Gastrocnemius medialis (tissue), 4 donors: ENCODE measurements at regions not wholly inside any gene's neighbourhood (a gene's known extent, or its start where the extent isn't known, plus 50 kb on each side); places are given as distances from the start of the nearest gene placed in this dataset.

Source experiments
- CTCF ChIP-seq, 5 experiments: fragments of 450-650 bp in 3 of 5; fragments of 200-600 bp in 2 of 5; sonication (generic) in 2 of 5; IDR thresholded peaks in 4 of 5; conservative IDR thresholded peaks in 1 of 5; 1 replicate in 4 of 5; 2 replicates in 1 of 5; pipeline ENCODE4 v1.5.1; 2016 to 2019; ENCODE audit warnings: antibody characterized with exemption in 5 of 5, mild to moderate bottlenecking in 3 of 5, moderate library complexity in 3 of 5
- POLR2A ChIP-seq, 2 donors: fragments of 450-650 bp; IDR thresholded peaks; one replicate each; pipeline ENCODE4 v1.6.1; 2017; ENCODE audit warnings: antibody characterized with exemption in 2 of 2, mild to moderate bottlenecking in 2 of 2, moderate library complexity in 2 of 2

- TF ChIP-seq CTCF (IDR thresholded peaks at IDR 0.05 in 4 of 5, conservative IDR thresholded peaks at IDR 0.05 in 1 of 5) (no peak), POLR2A (IDR thresholded peaks at IDR 0.05) (no peak)
Observed at GRCh38 chr1:91091812-91092211, 70.0 kb upstream of the ZNF644 start.
